ENCODE measurements at regions not wholly inside any gene's neighbourhood (a gene's known extent, or its start where the extent isn't known, plus 50 kb on each side); places are given as distances from the start of the nearest gene placed in this dataset.

- TF ChIP-seq POLR2A (IDR thresholded peaks at IDR 0.05; ENCODE audit: low read length) (no peak), CTCF (IDR thresholded peaks at IDR 0.05) (no peak), E2F6 (IDR thresholded peaks at IDR 0.05; ENCODE audit: borderline replicate concordance, low read depth) (no peak), NFE2L2 (conservative IDR thresholded peaks at IDR 0.05; ENCODE audit: low read length) (no peak), ZSCAN20 (CRISPR knock-in tag; IDR thresholded peaks at IDR 0.05) (no peak), MYC (IDR thresholded peaks at IDR 0.05; ENCODE audit: borderline replicate concordance, low read length) (no peak), EP300 (IDR thresholded peaks at IDR 0.05) (no peak), RCOR1 (IDR thresholded peaks at IDR 0.05; ENCODE audit: low read depth, low read length) (no peak)
Measured at GRCh38 chr1:193513032-193513431, 326.6 kb upstream of the B3GALT2 start.

Data from A549 (cell line).